SK-N-SH (cell line): ENCODE measurements at regions not wholly inside any gene's neighbourhood (a gene's known extent, or its start where the extent isn't known, plus 50 kb on each side); places are given as distances from the start of the nearest gene placed in this dataset.

Source experiments
- CTCF ChIA-PET: fragments of 300-600, 350-600 bp; formaldehyde crosslinking; extraction: SDS; loops from one replicate; lab custom pipeline; 2021; lab: Yijun Ruan, JAX
- POLR2A ChIA-PET: fragments of 350-600 bp; sonication (Branson Sonifier 250); formaldehyde crosslinking; extraction: SDS; loops from one replicate; lab custom pipeline; 2020; ENCODE audit warnings: antibody characterized with exemption, inconsistent platforms; lab: Yijun Ruan, JAX
- DNase-seq: peaks from one replicate; pipeline ENCODE4 v3.0.0; 2012
- H2AFZ ChIP-seq: fragments of 200-600 bp; sonication (generic); 2 replicates; pipeline ENCODE4 v1.8.1; 2016; ENCODE audit warnings: antibody characterized with exemption, mild to moderate bottlenecking, low read depth
- H3F3A ChIP-seq: fragments of 200-600 bp; sonication (generic); replicated peaks from 2 replicates; pipeline ENCODE3; 2016; ENCODE audit warnings: antibody characterized with exemption, mild to moderate bottlenecking; ENCODE audit not compliant: insufficient read depth
- H3K27ac ChIP-seq, 2 experiments: fragments of 200-500 bp in 1 of 2; fragments of 200-600 bp in 1 of 2; sonication (Bioruptor generic) in 1 of 2; sonication (generic), shearing (Covaris generic) in 1 of 2; 2 replicates each; pipeline versions ENCODE4 v1.5.1 to v1.6.1; 2014 to 2016; ENCODE audit warnings: low read depth in 2 of 2, inconsistent platforms in 1 of 2, low read length in 1 of 2, mild to moderate bottlenecking in 1 of 2, mixed read lengths in 1 of 2
- H3K27me3 ChIP-seq: fragments of 200-600 bp; sonication (generic), shearing (Covaris generic); 2 replicates; pipeline ENCODE4 v1.6.1; 2016; ENCODE audit warnings: mixed run types; ENCODE audit not compliant: insufficient read depth
- H3K36me3 ChIP-seq, 2 experiments: fragments of 200-500 bp in 1 of 2; fragments of 200-600 bp in 1 of 2; sonication (Bioruptor generic) in 1 of 2; sonication (generic) in 1 of 2; replicated peaks in 1 of 2; 2 replicates each; pipeline versions ENCODE3 to v1.5.1; 2014 to 2016; ENCODE audit warnings: low read length in 1 of 2, mild to moderate bottlenecking in 1 of 2; ENCODE audit not compliant: insufficient read depth in 2 of 2, control insufficient read depth in 1 of 2
- H3K4me1 ChIP-seq, 2 experiments: fragments of 200-500 bp in 1 of 2; fragments of 200-600 bp in 1 of 2; sonication (Bioruptor generic) in 1 of 2; sonication (generic), shearing (Covaris generic) in 1 of 2; 2 replicates each; pipeline versions ENCODE4 v1.5.1 to v1.6.1; 2014 to 2016; ENCODE audit warnings: low read depth in 1 of 2, low read length in 1 of 2, mixed run types in 1 of 2; ENCODE audit not compliant: insufficient read depth in 2 of 2, control insufficient read depth in 1 of 2
- H3K4me2 ChIP-seq: fragments of 200-600 bp; sonication (generic), shearing (Covaris generic); 2 replicates; pipeline ENCODE4 v1.6.1; 2017; ENCODE audit warnings: mixed run types
- H3K4me3 ChIP-seq, 2 experiments: fragments of 200-500 bp in 1 of 2; fragments of 200-600 bp in 1 of 2; sonication (Bioruptor generic) in 1 of 2; sonication (generic), shearing (Covaris generic) in 1 of 2; 2 replicates each; pipeline versions ENCODE4 v1.5.1 to v1.8.1; 2014 to 2016; ENCODE audit warnings: low read depth in 2 of 2, inconsistent platforms in 1 of 2, low read length in 1 of 2, mild to moderate bottlenecking in 1 of 2, mixed read lengths in 1 of 2, moderate library complexity in 1 of 2
- H3K79me2 ChIP-seq: fragments of 200-600 bp; sonication (generic); 2 replicates; pipeline ENCODE4 v1.8.1; 2017; ENCODE audit warnings: mild to moderate bottlenecking; ENCODE audit not compliant: insufficient read depth
- H3K9ac ChIP-seq: fragments of 200-600 bp; sonication (generic); 2 replicates; pipeline ENCODE4 v1.6.1; 2017; ENCODE audit warnings: mixed run types
- H3K9me2 ChIP-seq: fragments of 200-600 bp; sonication (generic); 2 replicates; pipeline ENCODE4 v1.6.1; 2017; ENCODE audit warnings: mixed run types
- H3K9me3 ChIP-seq: fragments of 200-600 bp; sonication (generic); 2 replicates; pipeline ENCODE4 v1.6.1; 2017; ENCODE audit warnings: mixed run types, mild to moderate bottlenecking, moderate library complexity
- H4K20me1 ChIP-seq: fragments of 200-600 bp; sonication (generic); 2 replicates; pipeline ENCODE4 v1.6.1; 2017; ENCODE audit warnings: mild to moderate bottlenecking, mixed run types; ENCODE audit not compliant: insufficient read depth
- GATA2 ChIP-seq: sonication (generic); formaldehyde crosslinking; IDR thresholded peaks from 2 replicates; pipeline ENCODE4 v1.5.0; 2020; ENCODE audit warnings: mild to moderate bottlenecking, missing genetic modification reagents
- NRF1 ChIP-seq: IDR thresholded peaks from 2 replicates; pipeline ENCODE4 v1.6.1; 2012; ENCODE audit warnings: low read depth, mild to moderate bottlenecking, low read length
- RCOR1 ChIP-seq: fragments of 150-350 bp; IDR thresholded peaks from 2 replicates; pipeline ENCODE4 v1.6.1; 2017; ENCODE audit warnings: antibody characterized with exemption, low read length
- SMC3 ChIP-seq: IDR thresholded peaks from 2 replicates; pipeline ENCODE4 v1.6.1; 2012; ENCODE audit warnings: low read depth, low read length, improper control_type of control experiment
- WGBS: methylation state at CpG from one replicate; pipeline ENCODE4 v1.1.6; 2017; ENCODE audit warnings: low lambda C conversion rate; 5-methylcytosine and 5-hydroxymethylcytosine counted together
- TF ChIP-seq, protein P1 (sequence below): IDR thresholded peaks from 2 replicates; pipeline ENCODE4; 2012

- no peak for TF ChIP-seq RCOR1
- WGBS: 72% methylated on average over 5 of the region's 5 CpGs
Measured at GRCh38 chr16:49972280-49972679, 52.7 kb upstream of the CNEP1R1 start.

GRCh38 chr16:49972961-49973360 is 52.1 kb upstream of the CNEP1R1 start:
- Histone ChIP-seq H3K4me1 (peaks cover 0 to 5% of the 10 kb centered on the region in 2 experiments; a peak in 1 of 4 replicates), H3K27ac (no peak overlapping the region), H3K79me2 (no peaks in the 10 kb centered on the region), H2AFZ (no peak overlapping the region), H3F3A (no peaks in the 10 kb centered on the region), H3K4me3 (no peak overlapping the region), H4K20me1 (no peaks in the 10 kb centered on the region), H3K27me3 (peaks cover 6% of the 10 kb centered on the region; the same call in 1 of the 2 replicates), H3K36me3 (no peaks in the 10 kb centered on the region), H3K9me3 (no peaks in the 10 kb centered on the region), H3K4me2 (no peak overlapping the region), H3K9me2 (no peaks in the 10 kb centered on the region), H3K9ac (no peak overlapping the region)
- TF ChIP-seq GATA2 (CRISPR knock-in tag): no peak
- no peak for TF ChIP-seq SMC3
- no peak for TF ChIP-seq NRF1
- TF ChIP-seq, protein P1, sequence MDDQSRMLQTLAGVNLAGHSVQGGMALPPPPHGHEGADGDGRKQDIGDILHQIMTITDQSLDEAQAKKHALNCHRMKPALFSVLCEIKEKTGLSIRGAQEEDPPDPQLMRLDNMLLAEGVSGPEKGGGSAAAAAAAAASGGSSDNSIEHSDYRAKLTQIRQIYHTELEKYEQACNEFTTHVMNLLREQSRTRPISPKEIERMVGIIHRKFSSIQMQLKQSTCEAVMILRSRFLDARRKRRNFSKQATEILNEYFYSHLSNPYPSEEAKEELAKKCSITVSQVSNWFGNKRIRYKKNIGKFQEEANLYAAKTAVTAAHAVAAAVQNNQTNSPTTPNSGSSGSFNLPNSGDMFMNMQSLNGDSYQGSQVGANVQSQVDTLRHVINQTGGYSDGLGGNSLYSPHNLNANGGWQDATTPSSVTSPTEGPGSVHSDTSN: no peak
- 50% methylated on average over 9 of the region's 9 CpGs for WGBS
- CTCF ChIA-PET: interaction anchor here (0.9 kb wide), 1 partner anchor 51 kb away, joined by 3 read pairs; no protein-coding TSS in a partner anchor
- POLR2A ChIA-PET: no interaction called here
- no peak for DNase-seq

More at GRCh38 chr16:49972280-49972679, 52.7 kb upstream of the CNEP1R1 start:
- peaks cover 6% of the 10 kb centered on the region; the same call in 1 of the 2 replicates for H3K27me3 ChIP-seq
- no peaks in the 10 kb centered on the region for H3K36me3 ChIP-seq
- ChIA-PET CTCF (interaction anchor here (0.9 to 1.3 kb wide), 3 partner anchors 13 to 53 kb away, joined by 3 to 4 read pairs (median 3); partner anchors contain the start of gene CNEP1R1), POLR2A (no interaction called here)
- H2AFZ ChIP-seq: no peak overlapping the region
- no peak for DNase-seq
- no peak overlapping the region for H3K9ac ChIP-seq
- no peaks in the 10 kb centered on the region for H3K79me2 ChIP-seq
- H3K4me3 ChIP-seq: no peak overlapping the region
- no peak overlapping the region for H3K4me2 ChIP-seq
- H3K9me2 ChIP-seq: no peaks in the 10 kb centered on the region
- no peaks in the 10 kb centered on the region for H3K9me3 ChIP-seq
- H3K27ac ChIP-seq: no peak overlapping the region
- no peaks in the 10 kb centered on the region for H3F3A ChIP-seq
- no peaks in the 10 kb centered on the region for H4K20me1 ChIP-seq
- H3K4me1 ChIP-seq: peaks cover 0 to 11% of the 10 kb centered on the region in 2 experiments; a peak in 1 of 4 replicates
